HAP-1 (cell line): ENCODE measurements at regions not wholly inside any gene's neighbourhood (a gene's known extent, or its start where the extent isn't known, plus 50 kb on each side); places are given as distances from the start of the nearest gene placed in this dataset.

Experiments used
- DNase-seq, 2 experiments: peaks; one replicate each; pipeline ENCODE4 v3.0.0-alpha.2; 2016 to 2020; ENCODE audit warnings: low spot score in 2 of 2
- H3K27me3 ChIP-seq: fragments of 250-450 bp; sonication (Bioruptor Pico); 2 replicates; pipeline ENCODE4 v1.5.1; 2020; ENCODE audit warnings: low read depth, mild to moderate bottlenecking, moderate library complexity
- H3K36me3 ChIP-seq: fragments of 250-450 bp; sonication (Bioruptor Pico); replicated peaks from 2 replicates; pipeline ENCODE4 v1.5.1; 2020; ENCODE audit warnings: mild to moderate bottlenecking
- H3K4me1 ChIP-seq: fragments of 250-450 bp; sonication (Bioruptor Pico); 2 replicates; pipeline ENCODE4 v1.5.1; 2020; ENCODE audit warnings: mild to moderate bottlenecking
- H3K4me3 ChIP-seq: fragments of 250-450 bp; sonication (Bioruptor Pico); 2 replicates; pipeline ENCODE4 v1.5.1; 2020; ENCODE audit warnings: mild to moderate bottlenecking, moderate library complexity
- H3K9me3 ChIP-seq: fragments of 250-450 bp; sonication (Bioruptor Pico); 2 replicates; pipeline ENCODE4 v1.5.1; 2020; ENCODE audit warnings: mild to moderate bottlenecking, moderate library complexity
- in situ Hi-C: fragments of 300-500 bp; cut with MboI; formaldehyde crosslinking; loops from 3 replicates; pipeline ENCODE4 v1.14.3; 2020; ENCODE audit warnings: low sequenced_read_pairs, inconsistent platforms, mixed read lengths

GRCh38 chr5:3891113-3891512, 295.5 kb downstream of the IRX1 start:
- no peak for DNase-seq
- no peaks in the 10 kb centered on the region for H3K9me3 ChIP-seq
- in situ Hi-C loops = no loop called here
- H3K4me1 ChIP-seq = no peaks in the 10 kb centered on the region
- no peak overlapping the region for H3K4me3 ChIP-seq
- no peaks in the 10 kb centered on the region for H3K27me3 ChIP-seq
- no peaks in the 10 kb centered on the region for H3K36me3 ChIP-seq

DNA sequence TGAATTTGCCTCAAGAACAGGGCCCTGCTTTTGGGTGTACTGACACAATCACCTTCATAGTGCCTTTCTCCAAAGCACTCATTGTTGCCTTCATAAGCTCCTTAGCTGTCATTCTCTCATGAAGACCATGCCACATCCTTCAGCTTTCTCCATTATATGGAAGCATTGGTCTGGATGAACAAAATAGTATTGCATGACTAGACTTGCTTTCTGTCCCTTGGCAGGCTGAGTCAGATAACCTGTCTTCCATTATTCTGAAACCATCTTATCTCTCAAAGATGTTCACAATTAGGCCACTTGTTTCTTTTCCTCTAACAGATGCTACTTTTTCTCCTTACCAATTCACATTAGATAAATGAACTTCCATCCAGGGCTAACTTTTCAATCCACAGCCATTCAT, 297.9 kb downstream of the IRX1 start:
- no peak for DNase-seq
- Histone ChIP-seq H3K9me3 (no peaks in the 10 kb centered on the region), H3K27me3 (no peaks in the 10 kb centered on the region), H3K4me3 (no peak overlapping the region), H3K4me1 (no peaks in the 10 kb centered on the region), H3K36me3 (no peaks in the 10 kb centered on the region)
- in situ Hi-C loops = no loop called here

GRCh38 chr5:3893975-3894374, 298.3 kb downstream of the IRX1 start:
- no peaks in the 10 kb centered on the region for H3K36me3 ChIP-seq
- no peaks in the 10 kb centered on the region for H3K4me1 ChIP-seq
- no peaks in the 10 kb centered on the region for H3K9me3 ChIP-seq
- in situ Hi-C loops = no loop called here
- H3K4me3 ChIP-seq = no peak overlapping the region
- DNase-seq = no peak
- no peaks in the 10 kb centered on the region for H3K27me3 ChIP-seq

DNA sequence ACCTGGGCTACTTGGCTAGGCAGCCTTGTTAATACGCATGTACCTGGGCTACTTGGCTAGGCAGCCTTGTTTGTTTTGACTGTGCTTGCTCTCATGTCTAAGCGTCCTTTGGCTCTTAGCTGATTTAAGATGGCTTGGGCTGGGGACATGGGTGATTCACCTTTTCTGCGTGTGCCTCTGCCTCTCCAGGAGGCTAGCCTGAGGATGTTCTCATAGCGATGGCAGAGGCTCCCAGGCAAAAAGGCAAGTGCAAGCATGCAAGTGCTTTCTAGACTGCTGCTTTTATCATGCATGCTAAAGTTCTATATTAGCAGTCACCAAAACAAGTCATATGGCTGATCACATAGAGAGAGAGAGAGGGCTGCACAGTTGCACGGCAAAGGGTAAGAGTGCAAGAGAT, 300.5 kb downstream of the IRX1 start:
- in situ Hi-C loops = no loop called here
- Histone ChIP-seq H3K27me3 (no peaks in the 10 kb centered on the region), H3K4me1 (no peaks in the 10 kb centered on the region), H3K4me3 (no peak overlapping the region), H3K9me3 (no peaks in the 10 kb centered on the region), H3K36me3 (no peaks in the 10 kb centered on the region)
- no peak for DNase-seq

- no peak overlapping the region for H3K4me3 ChIP-seq
- no peaks in the 10 kb centered on the region for H3K4me1 ChIP-seq
- in situ Hi-C loops = no loop called here
- no peaks in the 10 kb centered on the region for H3K9me3 ChIP-seq
- DNase-seq = no peak
- no peaks in the 10 kb centered on the region for H3K36me3 ChIP-seq
- no peaks in the 10 kb centered on the region for H3K27me3 ChIP-seq
Observed at GRCh38 chr5:3899093-3899492, 303.5 kb downstream of the IRX1 start.

GRCh38 chr5:3904584-3904983, 309.0 kb downstream of the IRX1 start:
- Histone ChIP-seq H3K4me3 (no peak overlapping the region), H3K27me3 (no peaks in the 10 kb centered on the region), H3K4me1 (no peaks in the 10 kb centered on the region), H3K36me3 (no peaks in the 10 kb centered on the region), H3K9me3 (no peaks in the 10 kb centered on the region)
- DNase-seq = no peak
- in situ Hi-C loops = no loop called here

DNA sequence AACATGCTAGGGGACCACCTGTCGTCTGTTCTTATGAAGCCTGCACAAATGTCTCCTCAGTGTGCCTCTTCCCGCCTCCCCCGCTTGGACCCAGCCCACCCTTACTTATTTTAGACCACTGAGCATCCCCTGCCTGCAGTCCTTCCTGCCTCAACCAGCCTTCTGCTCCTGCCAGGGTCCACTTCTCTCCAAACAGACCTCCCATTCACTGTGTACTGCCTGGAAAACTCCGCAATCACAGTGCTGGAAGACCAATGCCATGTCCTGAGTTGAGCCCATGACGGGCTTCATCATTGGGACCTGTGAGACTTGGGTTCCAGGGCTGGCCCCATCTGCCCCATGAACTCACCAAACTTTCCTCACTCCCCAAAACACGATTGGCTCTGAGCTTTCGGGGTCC, 309.4 kb downstream of the IRX1 start:
- in situ Hi-C loops = no loop called here
- no peak for DNase-seq
- Histone ChIP-seq H3K4me3 (no peak overlapping the region), H3K36me3 (no peaks in the 10 kb centered on the region), H3K27me3 (no peaks in the 10 kb centered on the region), H3K4me1 (no peaks in the 10 kb centered on the region), H3K9me3 (no peaks in the 10 kb centered on the region)

DNA sequence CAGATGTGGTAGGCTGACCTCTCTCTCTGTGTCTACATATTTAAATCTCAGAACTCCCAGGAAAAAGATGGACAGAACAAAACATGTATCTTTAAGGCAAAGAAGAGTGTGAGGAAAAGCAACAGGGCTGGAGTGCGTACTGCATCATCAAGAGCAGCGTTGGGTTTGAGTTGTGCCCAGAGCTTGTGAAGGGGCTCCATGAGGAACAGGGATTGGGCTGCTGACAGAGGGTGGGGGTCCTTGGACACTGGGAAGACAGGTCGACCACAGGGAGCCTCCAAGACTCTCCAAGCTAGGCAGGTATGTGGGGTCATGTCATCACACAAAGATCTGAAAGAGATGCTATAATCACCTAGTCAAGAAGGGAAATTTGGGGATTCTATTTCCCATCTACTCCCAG, 309.9 kb downstream of the IRX1 start:
- in situ Hi-C loops = no loop called here
- H3K4me1 ChIP-seq = no peaks in the 10 kb centered on the region
- H3K27me3 ChIP-seq = no peaks in the 10 kb centered on the region
- no peak for DNase-seq
- no peaks in the 10 kb centered on the region for H3K36me3 ChIP-seq
- no peaks in the 10 kb centered on the region for H3K9me3 ChIP-seq
- no peak overlapping the region for H3K4me3 ChIP-seq

DNA sequence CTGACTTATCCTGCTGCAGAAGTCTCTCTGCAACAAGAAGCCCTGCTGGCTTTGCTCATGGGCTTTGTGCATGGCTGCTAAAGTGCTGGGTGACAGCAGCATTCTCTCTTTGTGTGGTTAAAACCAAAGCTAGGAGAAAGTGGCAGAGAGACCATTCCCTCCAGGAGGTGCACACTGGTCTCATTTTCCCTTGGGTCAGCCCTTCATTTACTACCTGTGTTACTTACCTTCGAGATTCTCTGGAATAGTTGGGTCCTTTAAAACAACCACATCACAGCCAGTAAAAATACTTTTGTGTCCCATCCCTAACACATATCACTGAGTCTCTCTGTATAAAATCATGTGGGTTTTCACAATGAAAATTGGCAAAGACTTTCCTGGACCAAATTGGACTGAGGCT, 315.5 kb downstream of the IRX1 start:
- no peak for DNase-seq
- Histone ChIP-seq H3K9me3 (no peaks in the 10 kb centered on the region), H3K36me3 (no peaks in the 10 kb centered on the region), H3K27me3 (no peaks in the 10 kb centered on the region), H3K4me3 (no peak overlapping the region), H3K4me1 (no peaks in the 10 kb centered on the region)
- in situ Hi-C loops = no loop called here

DNA sequence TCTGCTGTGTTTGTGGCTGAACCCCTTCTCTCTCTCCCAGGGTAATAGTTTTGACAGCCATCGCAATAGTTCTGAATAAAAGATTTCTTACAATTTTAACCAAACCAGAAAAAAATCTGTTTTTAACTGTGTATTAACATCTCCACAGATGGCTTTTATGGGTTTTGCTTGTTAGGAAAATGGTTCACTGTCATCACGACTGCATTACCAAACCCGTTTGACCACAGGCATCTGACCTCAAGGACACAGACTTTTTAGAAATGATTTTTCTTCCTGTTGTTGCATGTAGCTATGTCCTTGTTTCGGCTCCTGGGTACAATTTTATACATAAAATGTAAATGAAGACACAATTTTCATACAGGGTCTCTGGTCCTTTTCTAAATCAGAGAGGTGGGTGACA, 316.1 kb downstream of the IRX1 start:
- H3K27me3 ChIP-seq = no peaks in the 10 kb centered on the region
- DNase-seq = no peak
- no peak overlapping the region for H3K4me3 ChIP-seq
- in situ Hi-C loops = no loop called here
- H3K36me3 ChIP-seq = no peaks in the 10 kb centered on the region
- H3K4me1 ChIP-seq = no peaks in the 10 kb centered on the region
- no peaks in the 10 kb centered on the region for H3K9me3 ChIP-seq

GRCh38 chr5:3912790-3913189, 317.2 kb downstream of the IRX1 start:
- H3K4me1 ChIP-seq = no peaks in the 10 kb centered on the region
- no peak for DNase-seq
- H3K27me3 ChIP-seq = no peaks in the 10 kb centered on the region
- no peaks in the 10 kb centered on the region for H3K9me3 ChIP-seq
- H3K4me3 ChIP-seq = no peak overlapping the region
- in situ Hi-C loops = no loop called here
- no peaks in the 10 kb centered on the region for H3K36me3 ChIP-seq

- Histone ChIP-seq H3K9me3 (no peaks in the 10 kb centered on the region), H3K36me3 (no peaks in the 10 kb centered on the region), H3K27me3 (no peaks in the 10 kb centered on the region), H3K4me1 (no peaks in the 10 kb centered on the region), H3K4me3 (no peak overlapping the region)
- no peak for DNase-seq
- in situ Hi-C loops = no loop called here
Observed at GRCh38 chr5:3913279-3913678, 317.6 kb downstream of the IRX1 start.

GRCh38 chr5:3925022-3925421, 329.4 kb downstream of the IRX1 start:
- H3K27me3 ChIP-seq = no peaks in the 10 kb centered on the region
- H3K36me3 ChIP-seq = no peaks in the 10 kb centered on the region
- no peak overlapping the region for H3K4me3 ChIP-seq
- no peaks in the 10 kb centered on the region for H3K9me3 ChIP-seq
- in situ Hi-C loops = no loop called here
- no peak for DNase-seq
- no peaks in the 10 kb centered on the region for H3K4me1 ChIP-seq

DNA sequence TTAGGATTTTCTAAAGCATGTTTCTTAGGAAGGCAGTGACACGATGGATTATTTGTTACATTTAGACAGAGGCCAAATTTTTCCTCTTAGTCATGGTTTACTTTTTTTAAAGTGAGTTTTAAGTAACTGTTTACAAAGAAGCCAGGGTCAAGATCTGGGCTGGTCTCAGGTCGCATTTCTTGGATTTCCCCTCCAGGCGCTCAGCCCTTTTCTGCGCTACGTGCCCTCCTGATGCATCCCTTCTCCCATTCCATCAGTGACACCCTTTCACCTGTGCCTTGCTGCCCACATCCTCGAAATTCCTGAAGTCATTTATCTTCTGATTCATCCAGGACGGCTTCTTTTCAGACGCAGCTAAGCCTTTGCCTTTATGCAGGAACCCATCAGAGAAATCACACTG, 330.3 kb downstream of the IRX1 start:
- no peak for DNase-seq
- H3K9me3 ChIP-seq = no peaks in the 10 kb centered on the region
- in situ Hi-C loops = no loop called here
- no peaks in the 10 kb centered on the region for H3K27me3 ChIP-seq
- no peak overlapping the region for H3K4me3 ChIP-seq
- H3K36me3 ChIP-seq = no peaks in the 10 kb centered on the region
- H3K4me1 ChIP-seq = no peaks in the 10 kb centered on the region

DNA sequence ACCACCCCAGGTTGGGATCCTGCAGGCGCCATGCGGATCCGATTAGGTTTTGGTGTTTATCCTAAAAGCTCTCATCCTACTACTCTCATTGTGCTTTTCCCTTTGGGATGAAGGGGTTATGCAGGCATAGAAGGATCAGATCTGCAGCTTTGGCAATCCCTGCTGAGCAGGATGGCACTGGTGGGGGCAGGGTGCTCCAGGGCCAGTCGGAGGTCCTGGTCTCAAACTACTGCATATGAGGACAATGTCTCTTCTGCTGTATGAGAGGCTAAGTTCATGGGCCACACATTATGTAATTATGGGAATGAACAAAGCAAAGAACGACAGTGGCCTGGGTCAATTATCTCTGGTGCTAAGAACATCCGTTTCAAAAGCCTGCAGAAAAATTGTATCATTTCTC, 334.2 kb downstream of the IRX1 start:
- in situ Hi-C loops = no loop called here
- Histone ChIP-seq H3K36me3 (no peaks in the 10 kb centered on the region), H3K4me3 (no peak overlapping the region), H3K27me3 (no peaks in the 10 kb centered on the region), H3K9me3 (no peaks in the 10 kb centered on the region), H3K4me1 (no peaks in the 10 kb centered on the region)
- DNase-seq = no peak
